GM21423 (cell line): ENCODE measurements at regions not wholly inside any gene's neighbourhood (a gene's known extent, or its start where the extent isn't known, plus 50 kb on each side); places are given as distances from the start of the nearest gene placed in this dataset.
"Not testable (repeated sequence)": the region's sequence is repeated elsewhere in the genome, so short reads cannot be mapped to it uniquely, and the experiment has no call there.

ENCODE experiments used
- ATAC-seq: cut with Tn5 transposase; IDR thresholded peaks from one replicate; pipeline ENCODE4 v1.9.1; 2021; ENCODE audit warnings: mild to moderate bottlenecking, moderate library complexity; ENCODE audit not compliant: unreplicated experiment

DNA sequence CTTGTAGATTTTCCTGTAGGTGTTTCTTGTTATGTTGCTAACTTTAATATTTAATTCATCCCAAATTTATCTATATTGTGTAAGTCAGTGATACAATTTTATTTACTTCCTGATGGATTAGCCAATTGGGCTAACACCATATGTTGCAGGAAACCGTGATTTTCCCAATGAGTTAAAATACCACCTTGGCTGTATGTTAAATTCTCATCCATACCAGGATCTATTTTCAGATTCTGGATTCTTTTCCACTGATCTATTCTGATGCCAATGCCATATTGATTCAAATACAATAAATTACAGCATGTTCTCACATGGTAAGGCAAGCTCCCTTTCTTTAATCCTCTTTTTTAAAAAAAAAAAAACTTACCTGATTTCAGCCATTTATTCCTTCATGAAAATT is 85.8 kb upstream of the DNAJC10 start:
- no peak for ATAC-seq

DNA sequence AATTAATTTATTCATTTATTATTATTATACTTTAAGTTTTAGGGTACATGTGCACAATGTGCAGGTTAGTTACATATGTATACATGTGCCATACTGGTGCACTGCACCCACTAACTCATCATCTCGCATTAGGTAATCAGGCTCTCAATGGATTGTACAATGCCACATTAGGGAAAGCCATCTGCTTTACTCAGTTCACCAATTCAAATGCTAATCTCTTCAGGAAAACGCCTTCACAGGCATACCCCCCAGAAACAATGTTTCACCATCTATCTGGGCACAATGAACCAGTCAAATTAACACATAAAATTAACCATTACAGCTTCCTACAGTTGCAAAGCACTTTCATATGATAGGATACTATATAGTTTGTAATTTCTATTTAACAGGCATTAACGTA is 84.8 kb upstream of the DNAJC10 start:
- no peak for ATAC-seq

DNA sequence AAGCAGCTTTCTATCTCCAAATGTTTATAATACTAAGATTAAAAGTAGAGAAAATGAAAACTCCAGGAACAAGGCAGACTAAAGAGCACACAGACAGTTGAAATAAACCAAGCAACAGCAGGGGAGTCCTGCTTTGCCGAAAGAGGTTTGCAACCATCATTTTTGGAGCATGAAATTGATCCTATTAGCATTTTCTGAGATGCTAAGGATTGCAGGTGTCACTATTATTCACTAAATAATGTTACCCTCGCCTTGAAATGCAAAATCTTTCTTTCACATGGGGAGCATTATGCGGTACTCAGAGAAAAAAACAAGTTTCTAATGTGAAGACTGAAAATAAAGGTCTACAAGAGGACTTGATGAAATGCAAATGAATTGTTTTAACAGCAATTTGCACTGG is 81.7 kb upstream of the DNAJC10 start:
- ATAC-seq = no peak

DNA sequence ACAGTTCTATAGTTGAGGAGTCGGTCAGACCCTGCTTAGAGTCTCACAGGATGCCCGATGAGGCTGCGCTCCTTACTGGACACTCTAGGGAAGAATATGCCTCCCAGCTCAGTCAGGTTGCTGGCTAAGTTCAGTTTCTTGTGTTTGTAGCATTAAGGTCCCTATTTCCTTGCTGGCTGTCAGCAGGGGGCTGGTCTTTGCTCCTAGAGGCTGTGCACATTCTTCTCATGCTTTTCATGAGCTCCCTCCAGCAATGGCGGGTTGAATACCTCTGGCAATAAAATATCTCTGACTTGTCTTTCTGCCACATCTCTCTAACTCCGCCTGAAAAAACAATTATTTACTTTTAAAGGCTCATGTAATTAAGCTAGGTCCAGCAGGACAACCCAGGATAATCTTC is 79.4 kb upstream of the DNAJC10 start:
- ATAC-seq = no peak

DNA sequence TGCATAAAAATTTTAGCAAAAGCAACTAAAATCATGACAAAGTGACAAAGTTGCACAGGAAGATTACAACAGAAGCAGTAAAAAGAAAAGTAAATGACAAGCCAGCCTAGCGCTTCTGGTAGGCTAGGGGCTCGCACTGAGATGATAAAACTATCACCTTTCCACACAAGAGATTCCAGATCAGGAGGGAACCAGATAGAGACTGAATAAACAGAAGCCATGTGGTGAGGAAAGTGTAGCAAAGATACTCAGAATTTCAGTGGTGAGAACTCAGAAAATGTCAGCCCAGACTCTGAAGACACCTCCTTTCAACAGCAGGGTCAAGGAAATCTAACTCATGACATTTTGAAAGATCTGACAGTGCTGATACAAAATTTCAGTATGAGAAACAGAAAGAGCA is 77.4 kb upstream of the DNAJC10 start:
- ATAC-seq = no peak

DNA sequence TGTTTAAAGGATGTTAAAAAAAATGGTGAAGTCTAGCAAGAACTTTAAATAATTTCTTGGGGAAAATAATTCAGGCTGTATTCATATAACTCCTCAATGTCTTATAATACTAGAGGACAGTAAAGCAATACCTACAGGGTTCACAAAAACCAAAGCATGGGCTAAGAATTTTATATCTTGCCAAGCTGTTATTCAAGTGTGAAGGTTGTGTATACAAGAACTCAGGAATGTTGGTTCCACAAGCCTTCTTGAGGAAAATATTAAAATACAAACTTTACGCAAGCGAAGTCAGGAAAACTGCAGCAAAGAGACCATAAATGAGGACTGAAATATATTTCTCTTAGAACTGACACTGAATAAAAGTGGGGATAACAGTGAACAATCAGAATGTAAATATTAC is 76.1 kb upstream of the DNAJC10 start:
- ATAC-seq = no peak

DNA sequence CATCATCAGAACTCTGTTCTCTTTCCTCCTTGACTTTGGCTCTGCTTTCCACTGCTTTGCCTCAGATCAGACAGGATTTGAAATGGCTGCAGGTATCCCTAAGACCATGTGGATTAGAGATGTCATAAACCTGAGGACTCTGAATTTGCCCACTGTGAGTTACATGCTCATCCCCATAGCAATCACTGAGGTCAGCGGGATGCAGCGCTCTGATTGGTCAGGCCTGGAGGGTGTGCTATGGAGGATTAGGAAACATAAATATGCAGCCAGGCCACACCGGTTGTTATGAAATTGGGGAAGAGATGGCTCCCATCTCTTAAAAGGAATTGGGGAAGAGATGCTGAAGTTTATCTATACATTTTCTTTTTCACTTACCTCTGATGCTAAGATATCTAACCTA is 73.7 kb upstream of the DNAJC10 start:
- ATAC-seq = peak; percentile 100

DNA sequence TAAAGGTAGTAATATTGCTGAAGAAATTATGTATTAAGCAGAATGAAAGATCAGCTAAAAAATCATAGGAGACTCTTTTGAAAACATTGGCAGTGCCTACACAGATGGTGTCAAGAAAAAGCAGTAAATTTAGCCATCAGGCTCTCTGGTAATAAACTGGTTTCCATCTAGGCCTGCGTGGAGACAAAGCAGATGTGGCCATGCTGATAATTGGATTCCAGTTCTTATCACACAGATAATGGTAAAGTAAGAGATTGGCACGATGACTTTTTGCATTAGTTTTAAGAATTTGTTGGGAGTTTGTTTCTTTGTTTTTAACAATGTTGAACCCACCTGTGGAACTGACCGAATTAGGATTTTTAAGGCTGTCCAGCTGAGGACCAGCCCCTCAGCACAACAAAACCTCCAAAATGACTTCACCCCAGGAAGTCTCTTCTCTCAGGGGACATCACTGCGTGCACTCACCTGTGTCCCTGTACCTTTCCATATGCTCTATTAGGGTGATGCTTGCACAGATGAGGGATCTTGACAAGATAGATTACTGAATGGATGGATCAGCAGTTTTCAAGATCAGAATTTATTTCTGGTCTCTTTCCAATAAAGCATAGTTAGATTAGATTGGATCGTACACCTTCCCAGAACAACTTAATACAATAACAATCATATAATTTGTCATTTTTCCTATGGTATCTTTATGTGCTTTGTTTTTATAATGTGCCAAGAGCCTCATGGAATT is 69.1 kb upstream of the DNAJC10 start:
- no peak for ATAC-seq

DNA sequence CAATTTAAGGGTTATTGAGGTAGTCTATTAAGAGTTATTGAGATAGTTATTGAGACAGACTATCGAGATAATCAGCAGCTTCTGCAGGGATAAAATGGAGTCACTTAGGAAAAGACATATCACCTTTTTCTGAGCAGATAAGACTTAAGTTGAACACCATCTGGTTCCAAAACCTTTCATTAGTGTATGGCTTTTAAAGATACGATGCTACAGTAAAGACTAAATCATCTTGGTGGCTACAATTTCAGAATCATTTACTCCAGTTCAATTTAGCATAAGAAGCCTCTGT is 68.6 kb upstream of the DNAJC10 start:
- ATAC-seq = no peak

DNA sequence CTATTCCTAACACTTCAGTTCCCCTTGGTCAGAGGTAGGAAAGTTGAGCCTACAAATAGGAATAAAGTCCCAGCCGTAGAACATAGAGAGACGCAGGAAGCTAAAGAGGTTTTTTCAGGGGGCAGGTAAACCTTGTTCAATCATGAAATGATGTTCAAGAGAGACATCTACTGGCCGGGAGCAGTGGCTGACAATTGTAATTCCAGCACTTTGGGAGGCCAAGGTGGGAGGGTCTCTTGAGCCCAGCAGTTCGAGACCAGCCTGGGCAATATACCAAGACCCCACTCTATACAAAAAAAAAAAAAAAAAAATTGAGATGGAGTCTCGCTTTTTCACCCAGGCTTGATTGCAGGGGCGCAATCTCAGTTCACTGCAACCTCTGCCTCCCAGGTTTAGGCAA is 66.7 kb upstream of the DNAJC10 start:
- peak; percentile 50 for ATAC-seq

DNA sequence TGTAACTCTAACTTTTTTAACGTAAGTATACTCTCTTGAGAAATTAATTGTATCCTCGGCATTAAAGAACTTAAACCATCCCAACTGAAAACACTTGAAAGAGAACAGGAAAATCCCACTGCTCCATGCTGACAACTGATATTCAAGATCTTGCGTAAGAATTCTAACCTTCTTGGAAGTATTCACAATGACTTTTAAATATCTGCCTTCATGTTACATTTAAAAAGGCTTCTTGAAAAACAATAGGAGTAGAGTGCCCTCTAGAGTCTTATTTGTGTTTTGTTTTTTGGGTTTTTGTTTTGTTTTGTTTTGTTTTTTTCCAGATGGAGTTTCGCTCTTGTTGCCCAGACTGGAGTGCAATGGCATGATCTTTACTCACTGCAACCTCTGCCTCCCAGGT is 65.4 kb upstream of the DNAJC10 start:
- ATAC-seq = peak; percentile 42

DNA sequence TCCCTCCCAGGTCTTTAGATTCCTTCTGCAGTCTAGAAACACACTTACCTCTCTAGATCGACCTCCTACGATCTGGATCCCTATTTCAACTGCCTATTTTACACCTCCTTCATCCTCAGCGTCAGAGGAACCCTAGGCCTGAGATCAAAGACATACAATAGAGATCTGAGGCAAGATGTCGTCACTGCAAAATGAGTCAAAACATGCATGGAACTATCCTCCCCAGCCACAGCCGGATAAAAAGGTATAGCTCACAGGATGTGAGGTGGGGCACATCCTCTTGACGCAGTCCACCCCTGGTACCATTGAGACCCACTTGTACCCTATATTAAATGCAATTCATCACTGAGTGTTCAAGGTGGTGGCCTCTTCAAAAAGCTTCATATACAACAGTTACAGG is 63.7 kb upstream of the DNAJC10 start:
- ATAC-seq = no peak

DNA sequence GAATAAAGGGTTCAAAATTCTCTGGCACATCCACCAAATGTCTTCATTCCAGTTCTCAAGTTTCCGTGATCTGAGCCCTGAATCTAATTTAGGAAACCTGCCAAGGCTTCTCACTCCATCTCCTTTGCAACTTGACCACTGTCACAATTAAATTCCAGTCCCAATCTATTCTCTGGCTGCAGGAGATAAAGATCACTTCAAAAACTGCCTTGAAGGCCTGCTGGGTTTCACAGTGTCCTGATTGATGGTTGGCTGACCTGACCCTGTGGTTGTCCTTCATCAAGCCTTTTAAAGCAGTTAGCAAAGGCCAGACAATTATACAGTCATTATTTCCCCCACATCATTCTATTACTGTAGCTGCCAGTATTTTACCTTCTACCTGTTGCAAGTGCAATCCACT is 60.3 kb upstream of the DNAJC10 start:
- no peak for ATAC-seq

DNA sequence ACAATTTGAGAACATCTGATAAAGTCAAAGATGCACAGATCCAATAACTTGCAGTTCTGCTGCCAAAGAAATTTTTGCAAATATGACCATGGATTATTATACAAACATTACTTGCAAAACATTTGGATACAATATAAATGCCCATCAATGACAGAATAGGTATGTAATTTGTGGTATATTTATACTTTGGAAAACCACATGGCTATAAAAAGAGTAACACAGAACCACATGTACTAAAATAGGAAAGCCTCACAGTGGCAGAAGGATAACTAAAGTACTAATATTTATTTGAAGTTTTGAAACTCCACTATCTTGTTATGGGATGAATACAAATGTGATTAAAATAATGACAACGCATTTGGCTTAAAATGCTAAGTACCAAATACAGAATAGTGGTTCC is 51.8 kb upstream of the DNAJC10 start:
- ATAC-seq = no peak

DNA sequence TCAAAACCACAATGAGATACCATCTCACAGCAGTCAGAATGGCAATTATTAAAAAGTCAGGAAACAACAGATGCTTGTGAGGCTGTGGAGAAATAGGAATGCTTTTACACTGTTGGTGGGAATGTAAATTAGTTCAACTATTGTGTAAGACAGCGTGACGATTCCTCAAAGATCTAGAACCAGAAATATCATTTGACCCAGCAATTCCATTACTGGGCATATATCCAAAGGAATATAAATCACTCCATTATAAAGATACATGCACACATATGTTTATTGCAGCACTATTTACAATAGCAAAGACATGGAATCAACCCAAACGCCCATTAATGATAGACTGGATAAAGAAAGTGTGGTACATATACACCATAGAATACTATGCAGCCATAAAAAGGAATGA is 50.6 kb upstream of the DNAJC10 start:
- ATAC-seq = not testable (repeated sequence)
